SK-N-SH (cell line): ENCODE measurements at regions not wholly inside any gene's neighbourhood (a gene's known extent, or its start where the extent isn't known, plus 50 kb on each side); places are given as distances from the start of the nearest gene placed in this dataset.

Experiments used
- CTCF ChIA-PET: fragments of 300-600, 350-600 bp; formaldehyde crosslinking; extraction: SDS; loops from one replicate; lab custom pipeline; 2021; lab: Yijun Ruan, JAX
- POLR2A ChIA-PET: fragments of 350-600 bp; sonication (Branson Sonifier 250); formaldehyde crosslinking; extraction: SDS; loops from one replicate; lab custom pipeline; 2020; ENCODE audit warnings: antibody characterized with exemption, inconsistent platforms; lab: Yijun Ruan, JAX
- DNase-seq: peaks from one replicate; pipeline ENCODE4 v3.0.0; 2012
- H2AFZ ChIP-seq: fragments of 200-600 bp; sonication (generic); 2 replicates; pipeline ENCODE4 v1.8.1; 2016; ENCODE audit warnings: antibody characterized with exemption, mild to moderate bottlenecking, low read depth
- H3F3A ChIP-seq: fragments of 200-600 bp; sonication (generic); replicated peaks from 2 replicates; pipeline ENCODE3; 2016; ENCODE audit warnings: antibody characterized with exemption, mild to moderate bottlenecking; ENCODE audit not compliant: insufficient read depth
- H3K27ac ChIP-seq, 2 experiments: fragments of 200-500 bp in 1 of 2; fragments of 200-600 bp in 1 of 2; sonication (Bioruptor generic) in 1 of 2; sonication (generic), shearing (Covaris generic) in 1 of 2; 2 replicates each; pipeline versions ENCODE4 v1.5.1 to v1.6.1; 2014 to 2016; ENCODE audit warnings: low read depth in 2 of 2, inconsistent platforms in 1 of 2, low read length in 1 of 2, mild to moderate bottlenecking in 1 of 2, mixed read lengths in 1 of 2
- H3K27me3 ChIP-seq: fragments of 200-600 bp; sonication (generic), shearing (Covaris generic); 2 replicates; pipeline ENCODE4 v1.6.1; 2016; ENCODE audit warnings: mixed run types; ENCODE audit not compliant: insufficient read depth
- H3K36me3 ChIP-seq, 2 experiments: fragments of 200-500 bp in 1 of 2; fragments of 200-600 bp in 1 of 2; sonication (Bioruptor generic) in 1 of 2; sonication (generic) in 1 of 2; replicated peaks in 1 of 2; 2 replicates each; pipeline versions ENCODE3 to v1.5.1; 2014 to 2016; ENCODE audit warnings: low read length in 1 of 2, mild to moderate bottlenecking in 1 of 2; ENCODE audit not compliant: insufficient read depth in 2 of 2, control insufficient read depth in 1 of 2
- H3K4me1 ChIP-seq, 2 experiments: fragments of 200-500 bp in 1 of 2; fragments of 200-600 bp in 1 of 2; sonication (Bioruptor generic) in 1 of 2; sonication (generic), shearing (Covaris generic) in 1 of 2; 2 replicates each; pipeline versions ENCODE4 v1.5.1 to v1.6.1; 2014 to 2016; ENCODE audit warnings: low read depth in 1 of 2, low read length in 1 of 2, mixed run types in 1 of 2; ENCODE audit not compliant: insufficient read depth in 2 of 2, control insufficient read depth in 1 of 2
- H3K4me2 ChIP-seq: fragments of 200-600 bp; sonication (generic), shearing (Covaris generic); 2 replicates; pipeline ENCODE4 v1.6.1; 2017; ENCODE audit warnings: mixed run types
- H3K4me3 ChIP-seq, 2 experiments: fragments of 200-500 bp in 1 of 2; fragments of 200-600 bp in 1 of 2; sonication (Bioruptor generic) in 1 of 2; sonication (generic), shearing (Covaris generic) in 1 of 2; 2 replicates each; pipeline versions ENCODE4 v1.5.1 to v1.8.1; 2014 to 2016; ENCODE audit warnings: low read depth in 2 of 2, inconsistent platforms in 1 of 2, low read length in 1 of 2, mild to moderate bottlenecking in 1 of 2, mixed read lengths in 1 of 2, moderate library complexity in 1 of 2
- H3K79me2 ChIP-seq: fragments of 200-600 bp; sonication (generic); 2 replicates; pipeline ENCODE4 v1.8.1; 2017; ENCODE audit warnings: mild to moderate bottlenecking; ENCODE audit not compliant: insufficient read depth
- H3K9ac ChIP-seq: fragments of 200-600 bp; sonication (generic); 2 replicates; pipeline ENCODE4 v1.6.1; 2017; ENCODE audit warnings: mixed run types
- H3K9me2 ChIP-seq: fragments of 200-600 bp; sonication (generic); 2 replicates; pipeline ENCODE4 v1.6.1; 2017; ENCODE audit warnings: mixed run types
- H3K9me3 ChIP-seq: fragments of 200-600 bp; sonication (generic); 2 replicates; pipeline ENCODE4 v1.6.1; 2017; ENCODE audit warnings: mixed run types, mild to moderate bottlenecking, moderate library complexity
- H4K20me1 ChIP-seq: fragments of 200-600 bp; sonication (generic); 2 replicates; pipeline ENCODE4 v1.6.1; 2017; ENCODE audit warnings: mild to moderate bottlenecking, mixed run types; ENCODE audit not compliant: insufficient read depth
- CHD2 ChIP-seq: fragments of 150-350 bp; IDR thresholded peaks from 2 replicates; pipeline ENCODE4 v1.6.1; 2018; ENCODE audit warnings: low read length; ENCODE audit not compliant: partially characterized antibody
- FOXJ3 ChIP-seq: sonication (generic); formaldehyde crosslinking; IDR thresholded peaks from 2 replicates; pipeline ENCODE4 v1.5.1; 2020; ENCODE audit warnings: mild to moderate bottlenecking, missing genetic modification reagents
- GATA2 ChIP-seq: sonication (generic); formaldehyde crosslinking; IDR thresholded peaks from 2 replicates; pipeline ENCODE4 v1.5.0; 2020; ENCODE audit warnings: mild to moderate bottlenecking, missing genetic modification reagents
- JUND ChIP-seq: IDR thresholded peaks from 2 replicates; pipeline ENCODE4 v1.4.0; 2012
- MEF2A ChIP-seq: IDR thresholded peaks from 2 replicates; pipeline ENCODE4 v1.4.0; 2012; ENCODE audit warnings: low read depth, borderline replicate concordance
- MXI1 ChIP-seq: IDR thresholded peaks from 2 replicates; pipeline ENCODE4 v1.6.1; 2012; ENCODE audit warnings: mild to moderate bottlenecking, low read depth, low read length, improper control_type of control experiment
- NRF1 ChIP-seq: IDR thresholded peaks from 2 replicates; pipeline ENCODE4 v1.6.1; 2012; ENCODE audit warnings: low read depth, mild to moderate bottlenecking, low read length
- POLR2AphosphoS5 ChIP-seq: IDR thresholded peaks from 2 replicates; pipeline ENCODE4 v1.6.1; 2012; ENCODE audit warnings: low read depth, low read length
- RFX5 ChIP-seq: IDR thresholded peaks from 2 replicates; pipeline ENCODE4 v1.6.1; 2012; ENCODE audit warnings: mild to moderate bottlenecking, improper control_type of control experiment, low read length
- SIN3A ChIP-seq: IDR thresholded peaks from 2 replicates; pipeline ENCODE4 v1.6.1; 2012; ENCODE audit warnings: low read depth, mild to moderate bottlenecking, low read length, moderate library complexity, borderline replicate concordance
- SMC3 ChIP-seq: IDR thresholded peaks from 2 replicates; pipeline ENCODE4 v1.6.1; 2012; ENCODE audit warnings: low read depth, low read length, improper control_type of control experiment
- YY1 ChIP-seq: IDR thresholded peaks from 2 replicates; pipeline ENCODE4 v1.4.0; 2012; ENCODE audit warnings: low read depth, mild to moderate bottlenecking
- WGBS: methylation state at CpG from one replicate; pipeline ENCODE4 v1.1.6; 2017; ENCODE audit warnings: low lambda C conversion rate; 5-methylcytosine and 5-hydroxymethylcytosine counted together
- TF ChIP-seq, protein P1 (sequence below): IDR thresholded peaks from 2 replicates; pipeline ENCODE4 v1.4.0; 2012; ENCODE audit warnings: low read depth
- TF ChIP-seq, protein P2 (sequence below): IDR thresholded peaks from 2 replicates; pipeline ENCODE4 v1.4.0; 2012; ENCODE audit warnings: low read depth, borderline replicate concordance
- TF ChIP-seq, protein P3 (sequence below): fragments of 200-600 bp; sonication (generic); IDR thresholded peaks from 2 replicates; pipeline ENCODE4 v1.6.1; 2017; ENCODE audit warnings: antibody characterized with exemption, mild to moderate bottlenecking, moderate library complexity

DNA sequence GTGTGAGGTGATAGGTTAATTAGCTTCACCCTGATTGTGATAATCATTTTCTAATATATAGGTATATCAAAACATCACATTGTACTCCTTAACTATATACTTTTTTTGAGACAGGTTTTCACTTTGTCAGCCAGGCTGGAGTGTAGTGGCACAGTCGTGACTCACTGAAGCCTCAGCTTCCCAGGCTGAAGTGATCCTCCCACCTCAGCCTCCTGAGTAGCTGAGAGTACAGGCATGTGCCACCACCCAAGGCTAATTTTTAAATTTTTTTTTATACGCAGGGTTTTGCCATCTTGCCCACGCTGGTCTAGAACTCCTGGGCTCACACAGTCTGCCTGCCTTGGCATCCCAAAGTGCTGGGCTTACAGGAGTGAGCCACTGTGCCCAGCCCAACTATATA, 455.3 kb upstream of the MAF start:
- DNase-seq, result no peak
- Histone ChIP-seq H3K27ac (no peak overlapping the region), H3K27me3 (no peaks in the 10 kb centered on the region), H3K9ac (no peak overlapping the region), H4K20me1 (no peaks in the 10 kb centered on the region), H3K36me3 (no peaks in the 10 kb centered on the region), H3K4me3 (no peak overlapping the region), H3F3A (no peaks in the 10 kb centered on the region), H3K9me3 (no peaks in the 10 kb centered on the region), H3K9me2 (no peaks in the 10 kb centered on the region), H3K4me2 (no peak overlapping the region), H3K4me1 (no peaks in the 10 kb centered on the region; a peak in 1 of 4 replicates), H3K79me2 (no peaks in the 10 kb centered on the region), H2AFZ (no peak overlapping the region)
- POLR2A ChIA-PET, result no interaction called here
- 30% methylated on average over 3 of the region's 3 CpGs for WGBS
- no peak for TF ChIP-seq CHD2
- TF ChIP-seq, protein P1, sequence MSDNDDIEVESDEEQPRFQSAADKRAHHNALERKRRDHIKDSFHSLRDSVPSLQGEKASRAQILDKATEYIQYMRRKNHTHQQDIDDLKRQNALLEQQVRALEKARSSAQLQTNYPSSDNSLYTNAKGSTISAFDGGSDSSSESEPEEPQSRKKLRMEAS, result no peak
- CTCF ChIA-PET, result interaction anchor here (0.6 kb wide), 1 partner anchor 150 kb away, joined by 3 read pairs; no protein-coding TSS in a partner anchor

DNA sequence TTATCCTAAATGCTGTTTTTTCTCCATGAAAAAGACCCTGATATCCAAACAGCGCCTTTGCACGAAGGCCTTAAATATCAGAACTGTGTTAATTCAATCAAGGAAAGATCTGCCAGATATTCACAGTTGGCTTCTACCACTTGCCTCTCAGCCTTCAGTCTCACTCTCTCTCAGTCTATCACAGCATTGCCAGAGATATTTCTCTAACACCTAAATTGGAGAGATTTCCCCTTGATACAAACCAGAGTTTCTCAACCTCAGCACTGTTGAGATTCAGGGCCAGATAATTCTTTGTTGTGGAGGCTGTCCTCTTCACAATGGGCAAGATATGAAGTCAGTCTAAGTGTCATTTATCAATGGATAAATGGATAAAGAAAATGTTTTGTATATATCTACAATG, 454.1 kb upstream of the MAF start:
- no peaks in the 10 kb centered on the region for H3K36me3 ChIP-seq
- no peak overlapping the region for H3K4me2 ChIP-seq
- TF ChIP-seq FOXJ3 (no peak), MEF2A (no peak), YY1 (no peak), RFX5 (no peak), NRF1 (no peak)
- TF ChIP-seq, protein P2, sequence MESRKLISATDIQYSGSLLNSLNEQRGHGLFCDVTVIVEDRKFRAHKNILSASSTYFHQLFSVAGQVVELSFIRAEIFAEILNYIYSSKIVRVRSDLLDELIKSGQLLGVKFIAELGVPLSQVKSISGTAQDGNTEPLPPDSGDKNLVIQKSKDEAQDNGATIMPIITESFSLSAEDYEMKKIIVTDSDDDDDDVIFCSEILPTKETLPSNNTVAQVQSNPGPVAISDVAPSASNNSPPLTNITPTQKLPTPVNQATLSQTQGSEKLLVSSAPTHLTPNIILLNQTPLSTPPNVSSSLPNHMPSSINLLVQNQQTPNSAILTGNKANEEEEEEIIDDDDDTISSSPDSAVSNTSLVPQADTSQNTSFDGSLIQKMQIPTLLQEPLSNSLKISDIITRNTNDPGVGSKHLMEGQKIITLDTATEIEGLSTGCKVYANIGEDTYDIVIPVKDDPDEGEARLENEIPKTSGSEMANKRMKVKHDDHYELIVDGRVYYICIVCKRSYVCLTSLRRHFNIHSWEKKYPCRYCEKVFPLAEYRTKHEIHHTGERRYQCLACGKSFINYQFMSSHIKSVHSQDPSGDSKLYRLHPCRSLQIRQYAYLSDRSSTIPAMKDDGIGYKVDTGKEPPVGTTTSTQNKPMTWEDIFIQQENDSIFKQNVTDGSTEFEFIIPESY, result no peak
- TF ChIP-seq, protein P1, result no peak
- ChIA-PET CTCF (no interaction called here), POLR2A (no interaction called here)
- no peaks in the 10 kb centered on the region for H4K20me1 ChIP-seq
- no peak for DNase-seq
- H3K9me3 ChIP-seq, result no peaks in the 10 kb centered on the region
- H3K9ac ChIP-seq, result no peak overlapping the region
- no peaks in the 10 kb centered on the region for H3K79me2 ChIP-seq
- H3K9me2 ChIP-seq, result no peaks in the 10 kb centered on the region
- no peak overlapping the region for H3K27ac ChIP-seq
- no peaks in the 10 kb centered on the region for H3K27me3 ChIP-seq
- WGBS, result 26% methylated on average over 2 of the region's 2 CpGs
- H3K4me1 ChIP-seq, result no peaks in the 10 kb centered on the region; a peak in 1 of 4 replicates
- H3K4me3 ChIP-seq, result no peak overlapping the region
- no peaks in the 10 kb centered on the region for H3F3A ChIP-seq
- no peak overlapping the region for H2AFZ ChIP-seq

DNA sequence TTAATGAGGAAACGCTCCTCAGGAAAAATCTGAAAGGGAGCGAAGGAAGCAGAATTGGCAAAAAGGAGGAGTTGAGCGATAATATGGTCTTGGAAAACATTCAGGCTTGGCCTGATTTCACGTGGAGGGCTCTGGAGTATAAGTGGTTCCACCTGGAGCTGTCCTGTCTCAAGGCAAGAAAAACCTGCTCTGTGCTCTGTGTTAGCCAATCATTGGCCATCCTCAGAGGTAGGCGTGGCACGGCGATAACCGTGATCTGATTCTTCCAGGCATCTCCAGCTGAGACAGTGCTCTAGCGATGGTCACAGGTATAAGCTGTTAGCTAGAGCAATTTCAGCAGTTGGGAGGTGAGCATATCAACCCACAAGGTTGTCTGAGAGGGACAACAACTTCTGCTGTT, 450.5 kb upstream of the MAF start:
- DNase-seq, result no peak
- CTCF ChIA-PET, result interaction anchor here (1.2 to 1.6 kb wide), 2 partner anchors 13 to 82 kb away, joined by 3 read pairs; no protein-coding TSS in a partner anchor
- no peaks in the 10 kb centered on the region for H3K9me3 ChIP-seq
- WGBS, result 49% methylated on average over 5 of the region's 9 CpGs
- no peaks in the 10 kb centered on the region for H3K79me2 ChIP-seq
- no peaks in the 10 kb centered on the region for H4K20me1 ChIP-seq
- no peaks in the 10 kb centered on the region for H3K27me3 ChIP-seq
- no peak overlapping the region for H3K4me3 ChIP-seq
- H3K36me3 ChIP-seq, result no peaks in the 10 kb centered on the region
- no peaks in the 10 kb centered on the region for H3F3A ChIP-seq
- no peak overlapping the region for H3K9ac ChIP-seq
- POLR2A ChIA-PET, result no interaction called here
- H3K9me2 ChIP-seq, result no peaks in the 10 kb centered on the region
- H3K27ac ChIP-seq, result no peak overlapping the region
- no peaks in the 10 kb centered on the region for H3K4me1 ChIP-seq
- H2AFZ ChIP-seq, result no peak overlapping the region
- H3K4me2 ChIP-seq, result no peak overlapping the region
- TF ChIP-seq JUND, result no peak
- no peak for TF ChIP-seq POLR2AphosphoS5
- TF ChIP-seq, protein P2, result no peak
- TF ChIP-seq MEF2A, result no peak
- no peak for TF ChIP-seq SIN3A
- TF ChIP-seq, protein P3, sequence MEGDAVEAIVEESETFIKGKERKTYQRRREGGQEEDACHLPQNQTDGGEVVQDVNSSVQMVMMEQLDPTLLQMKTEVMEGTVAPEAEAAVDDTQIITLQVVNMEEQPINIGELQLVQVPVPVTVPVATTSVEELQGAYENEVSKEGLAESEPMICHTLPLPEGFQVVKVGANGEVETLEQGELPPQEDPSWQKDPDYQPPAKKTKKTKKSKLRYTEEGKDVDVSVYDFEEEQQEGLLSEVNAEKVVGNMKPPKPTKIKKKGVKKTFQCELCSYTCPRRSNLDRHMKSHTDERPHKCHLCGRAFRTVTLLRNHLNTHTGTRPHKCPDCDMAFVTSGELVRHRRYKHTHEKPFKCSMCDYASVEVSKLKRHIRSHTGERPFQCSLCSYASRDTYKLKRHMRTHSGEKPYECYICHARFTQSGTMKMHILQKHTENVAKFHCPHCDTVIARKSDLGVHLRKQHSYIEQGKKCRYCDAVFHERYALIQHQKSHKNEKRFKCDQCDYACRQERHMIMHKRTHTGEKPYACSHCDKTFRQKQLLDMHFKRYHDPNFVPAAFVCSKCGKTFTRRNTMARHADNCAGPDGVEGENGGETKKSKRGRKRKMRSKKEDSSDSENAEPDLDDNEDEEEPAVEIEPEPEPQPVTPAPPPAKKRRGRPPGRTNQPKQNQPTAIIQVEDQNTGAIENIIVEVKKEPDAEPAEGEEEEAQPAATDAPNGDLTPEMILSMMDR, result no peak
- no peak for TF ChIP-seq MXI1
- TF ChIP-seq SMC3, result no peak
- no peak for TF ChIP-seq GATA2 (CRISPR knock-in tag)
